K562 (cell line): ENCODE measurements at regions not wholly inside any gene's neighbourhood (a gene's known extent, or its start where the extent isn't known, plus 50 kb on each side); places are given as distances from the start of the nearest gene placed in this dataset.

Experiments used
- BRCA1 ChIP-seq, 2 experiments: fragments of 450-650 bp in 1 of 2; sonication (generic) in 1 of 2; formaldehyde crosslinking in 1 of 2; IDR thresholded peaks; 2 replicates each; pipeline versions ENCODE4 v1.5.0 to v1.6.1; 2017 to 2020; ENCODE audit warnings: mild to moderate bottlenecking in 1 of 2, missing genetic modification reagents in 1 of 2
- CREB1 ChIP-seq, 2 experiments: sonication (generic) in 1 of 2; formaldehyde crosslinking in 1 of 2; IDR thresholded peaks; 2 replicates each; pipeline versions ENCODE4 v1.6.1 to v1.8.0; 2012 to 2022; ENCODE audit warnings: inconsistent platforms in 1 of 2, mild to moderate bottlenecking in 1 of 2, missing genetic modification reagents in 1 of 2, moderate library complexity in 1 of 2
- CTCF ChIP-seq, 3 experiments: IDR thresholded peaks in 2 of 3; conservative IDR thresholded peaks in 1 of 3; 2 replicates each; pipeline ENCODE4 v1.5.1; 2011 to 2012; ENCODE audit warnings: low read length in 3 of 3, mild to moderate bottlenecking in 3 of 3, control low read depth in 2 of 3, improper control_type of control experiment in 1 of 3, inconsistent platforms in 1 of 3, low read depth in 1 of 3, mixed read lengths in 1 of 3, moderate library complexity in 1 of 3; ENCODE audit not compliant: insufficient read depth in 2 of 3
- ETV1 ChIP-seq: fragments of 450-650 bp; conservative IDR thresholded peaks from 2 replicates; pipeline ENCODE4 v1.6.1; 2016; ENCODE audit warnings: missing genetic modification characterization, control low read depth, low read depth, missing compliant biosample characterization
- FOS ChIP-seq: IDR thresholded peaks from 3 replicates; pipeline ENCODE4 v1.6.1; 2011; ENCODE audit not compliant: insufficient read length; ENCODE audit errors: extremely low read depth
- HMGXB4 ChIP-seq: sonication (generic); formaldehyde crosslinking; IDR thresholded peaks from 2 replicates; pipeline ENCODE4 v1.8.1; 2023; ENCODE audit warnings: mild to moderate bottlenecking, missing genetic modification reagents
- JUNB ChIP-seq: fragments of 450-650 bp; formaldehyde crosslinking; conservative IDR thresholded peaks from 2 replicates; pipeline ENCODE4 v1.4.0; 2020; ENCODE audit warnings: mild to moderate bottlenecking
- JUND ChIP-seq, 2 experiments: IDR thresholded peaks; 2 replicates in 1 of 2; 3 replicates in 1 of 2; pipeline ENCODE4 v1.6.1; 2011; ENCODE audit warnings: borderline replicate concordance in 2 of 2, low read depth in 2 of 2, low read length in 2 of 2, improper control_type of control experiment in 1 of 2, missing biosample characterization in 1 of 2, missing genetic modification characterization in 1 of 2, missing genetic modification reagents in 1 of 2
- MAZ ChIP-seq, 2 experiments: fragments of 450-650 bp in 1 of 2; sonication (generic) in 1 of 2; formaldehyde crosslinking; IDR thresholded peaks in 1 of 2; conservative IDR thresholded peaks in 1 of 2; 2 replicates each; pipeline versions ENCODE4 v1.4.0 to v1.5.0; 2020; ENCODE audit warnings: mild to moderate bottlenecking in 1 of 2, missing genetic modification reagents in 1 of 2
- RFX5 ChIP-seq: IDR thresholded peaks from 2 replicates; pipeline ENCODE4 v1.6.1; 2011; ENCODE audit warnings: low read depth, mild to moderate bottlenecking, improper control_type of control experiment, low read length
- TEAD4 ChIP-seq, 2 experiments: sonication (generic) in 1 of 2; formaldehyde crosslinking in 1 of 2; IDR thresholded peaks; 2 replicates each; pipeline versions ENCODE4 v1.6.1 to v1.8.0; 2012 to 2022; ENCODE audit warnings: borderline replicate concordance in 1 of 2, inconsistent platforms in 1 of 2, low read length in 1 of 2, mild to moderate bottlenecking in 1 of 2, missing genetic modification reagents in 1 of 2
- ZBTB5 ChIP-seq: fragments of 450-650 bp; IDR thresholded peaks from 2 replicates; pipeline ENCODE4 v1.6.1; 2017; ENCODE audit warnings: antibody characterized with exemption
- ZNF282 ChIP-seq: sonication (generic); formaldehyde crosslinking; IDR thresholded peaks from 2 replicates; pipeline ENCODE4 v1.8.1; 2023; ENCODE audit warnings: missing genetic modification reagents
- ZNF518B ChIP-seq: fragments of 250-450 bp; sonication (Bioruptor Pico); IDR thresholded peaks from 2 replicates; pipeline ENCODE4 v1.5.0; 2021; ENCODE audit warnings: mild to moderate bottlenecking, moderate library complexity

GRCh38 chr4:65861993-65862392 is 191.7 kb upstream of the EPHA5 start:
- TF ChIP-seq ZNF282 (CRISPR knock-in tag) = no peak
- TF ChIP-seq ZNF518B (CRISPR knock-in tag) = no peak
- TF ChIP-seq ETV1 = no peak
- no peak for TF ChIP-seq ZBTB5
- TF ChIP-seq RFX5 = no peak
- TF ChIP-seq BRCA1 (IDR thresholded peaks at IDR 0.05) = no peak
- TF ChIP-seq BRCA1 (CRISPR knock-in tag; IDR thresholded peaks at IDR 0.05) = no peak
- TF ChIP-seq MAZ (CRISPR knock-in tag; conservative IDR thresholded peaks at IDR 0.05 in 1 of 2, IDR thresholded peaks at IDR 0.05 in 1 of 2) = no peak
- TF ChIP-seq CTCF (IDR thresholded peaks at IDR 0.05 in 2 of 3, conservative IDR thresholded peaks at IDR 0.05 in 1 of 3; ENCODE audit: insufficient read depth in 2 of 3, low read depth in 1 of 3, low read length in 3 of 3) = no peak
- no peak for TF ChIP-seq JUNB (CRISPR knock-in tag)
- no peak for TF ChIP-seq FOS
- TF ChIP-seq HMGXB4 (CRISPR knock-in tag) = no peak
- TF ChIP-seq CREB1 (IDR thresholded peaks at IDR 0.05) = no peak
- no peak for TF ChIP-seq CREB1 (CRISPR knock-in tag; IDR thresholded peaks at IDR 0.05)
- TF ChIP-seq JUND (IDR thresholded peaks at IDR 0.05; ENCODE audit: borderline replicate concordance, low read depth, low read length) = no peak
- TF ChIP-seq JUND (tag; IDR thresholded peaks at IDR 0.05; ENCODE audit: borderline replicate concordance, low read depth, low read length) = no peak
- TF ChIP-seq TEAD4 (IDR thresholded peaks at IDR 0.05; ENCODE audit: low read length) = no peak
- TF ChIP-seq TEAD4 (CRISPR knock-in tag; IDR thresholded peaks at IDR 0.05; ENCODE audit: borderline replicate concordance) = no peak
